Liver (tissue), 8 donors: ENCODE measurements at regions not wholly inside any gene's neighbourhood (a gene's known extent, or its start where the extent isn't known, plus 50 kb on each side); places are given as distances from the start of the nearest gene placed in this dataset.
"Not testable (repeated sequence)": the region's sequence is repeated elsewhere in the genome, so short reads cannot be mapped to it uniquely, and the experiment has no call there.

Source experiments
- DNase-seq: peaks from one replicate; pipeline ENCODE4 v3.0.0-alpha.2; 2017; ENCODE audit warnings: low spot score
- H3K27ac ChIP-seq, 2 donors: one replicate each; pipeline ENCODE4 v1.7.0; 2013; ENCODE audit warnings: inconsistent platforms in 2 of 2, low read length in 2 of 2, control low read depth in 1 of 2, low read depth in 1 of 2, mild to moderate bottlenecking in 1 of 2
- H3K27me3 ChIP-seq, 4 donors: one replicate each; pipeline versions ENCODE4 v1.6.1 to v1.7.0; 2013; ENCODE audit warnings: low read length in 3 of 4, inconsistent platforms in 1 of 4, mild to moderate bottlenecking in 1 of 4, moderate library complexity in 1 of 4; ENCODE audit not compliant: control insufficient read depth in 4 of 4, insufficient read depth in 4 of 4
- H3K36me3 ChIP-seq, 4 donors: one replicate each; pipeline versions ENCODE4 v1.6.1 to v1.7.0; 2013; ENCODE audit warnings: low read length in 3 of 4, mild to moderate bottlenecking in 3 of 4, low read depth in 1 of 4, moderate library complexity in 1 of 4; ENCODE audit not compliant: control insufficient read depth in 4 of 4, insufficient read depth in 3 of 4
- H3K4me1 ChIP-seq, 4 donors: one replicate each; pipeline versions ENCODE4 v1.6.1 to v1.7.0; 2013; ENCODE audit warnings: low read length in 3 of 4, mild to moderate bottlenecking in 3 of 4, moderate library complexity in 1 of 4; ENCODE audit not compliant: control insufficient read depth in 4 of 4, insufficient read depth in 4 of 4
- H3K4me3 ChIP-seq, 3 donors: one replicate each; pipeline versions ENCODE4 v1.6.1 to v1.7.0; 2013; ENCODE audit warnings: low read length in 3 of 3, control low read depth in 1 of 3, low read depth in 1 of 3, mild to moderate bottlenecking in 1 of 3
- H3K9ac ChIP-seq, 2 donors: one replicate each; pipeline ENCODE4 v1.7.0; 2013; ENCODE audit warnings: low read length in 2 of 2, mild to moderate bottlenecking in 2 of 2, moderate library complexity in 2 of 2, control low read depth in 1 of 2, low read depth in 1 of 2
- H3K9me3 ChIP-seq, 4 donors: one replicate each; pipeline versions ENCODE4 v1.6.1 to v1.7.0; 2013; ENCODE audit warnings: low read length in 3 of 4; ENCODE audit not compliant: control insufficient read depth in 4 of 4
- FOXA1 ChIP-seq: IDR thresholded peaks from 2 replicates; pipeline ENCODE4 v1.6.1; 2016; ENCODE audit warnings: antibody characterized with exemption
- FOXA2 ChIP-seq: IDR thresholded peaks from 2 replicates; pipeline ENCODE4 v1.6.1; 2016; ENCODE audit warnings: antibody characterized with exemption
- GABPA ChIP-seq, 2 donors: IDR thresholded peaks in 1 of 2; conservative IDR thresholded peaks in 1 of 2; 2 replicates each; pipeline ENCODE4 v1.6.1; 2016; ENCODE audit warnings: antibody characterized with exemption in 2 of 2, mild to moderate bottlenecking in 1 of 2, moderate library complexity in 1 of 2
- HNF4A ChIP-seq, 2 donors: conservative IDR thresholded peaks; 2 replicates each; pipeline ENCODE4 v1.6.1; 2016; ENCODE audit warnings: antibody characterized with exemption in 2 of 2, mild to moderate bottlenecking in 2 of 2
- JUND ChIP-seq, 2 donors: IDR thresholded peaks; 2 replicates each; pipeline ENCODE4 v1.6.1; 2016; ENCODE audit warnings: antibody characterized with exemption in 2 of 2
- RAD21 ChIP-seq, 2 donors: IDR thresholded peaks; 2 replicates each; pipeline ENCODE4 v1.6.1; 2016; ENCODE audit warnings: antibody characterized with exemption in 2 of 2, mild to moderate bottlenecking in 2 of 2
- RXRA ChIP-seq, 2 donors: IDR thresholded peaks; 2 replicates each; pipeline ENCODE4 v1.6.1; 2017 to 2018; ENCODE audit warnings: antibody characterized with exemption in 2 of 2, mild to moderate bottlenecking in 1 of 2
- SP1 ChIP-seq: IDR thresholded peaks from 2 replicates; pipeline ENCODE4 v1.6.1; 2018; ENCODE audit warnings: antibody characterized with exemption, mild to moderate bottlenecking
- TAF1 ChIP-seq: conservative IDR thresholded peaks from 2 replicates; pipeline ENCODE4 v1.6.1; 2016; ENCODE audit warnings: antibody characterized with exemption, mild to moderate bottlenecking
- WGBS: extraction: QIAGEN DNeasy Blood & Tissue Kit; methylation state at CpG from one replicate; pipeline ENCODE4 v1.1.7; 2013; 5-methylcytosine and 5-hydroxymethylcytosine counted together
- TF ChIP-seq, protein P1 (sequence below): fragments of 150-350 bp; IDR thresholded peaks from 2 replicates; pipeline ENCODE4 v1.5.1; 2017; ENCODE audit warnings: improper control_type of control experiment, low read depth, low read length; ENCODE audit not compliant: missing input control
- TF ChIP-seq, protein P2 (sequence below): IDR thresholded peaks from 2 replicates; pipeline ENCODE4 v1.6.1; 2016; ENCODE audit warnings: antibody characterized with exemption
- TF ChIP-seq, protein P3 (sequence below): IDR thresholded peaks from 2 replicates; pipeline ENCODE4 v1.6.1; 2016; ENCODE audit warnings: antibody characterized with exemption, mild to moderate bottlenecking
- TF ChIP-seq, protein P4 (sequence below): IDR thresholded peaks from 2 replicates; pipeline ENCODE4 v1.6.1; 2016; ENCODE audit warnings: antibody characterized with exemption
- donor health status: healthy.
- donor health status: healthy.
- donor health status: healthy.
- donor health status: healthy.
- donor health status: healthy.

DNA sequence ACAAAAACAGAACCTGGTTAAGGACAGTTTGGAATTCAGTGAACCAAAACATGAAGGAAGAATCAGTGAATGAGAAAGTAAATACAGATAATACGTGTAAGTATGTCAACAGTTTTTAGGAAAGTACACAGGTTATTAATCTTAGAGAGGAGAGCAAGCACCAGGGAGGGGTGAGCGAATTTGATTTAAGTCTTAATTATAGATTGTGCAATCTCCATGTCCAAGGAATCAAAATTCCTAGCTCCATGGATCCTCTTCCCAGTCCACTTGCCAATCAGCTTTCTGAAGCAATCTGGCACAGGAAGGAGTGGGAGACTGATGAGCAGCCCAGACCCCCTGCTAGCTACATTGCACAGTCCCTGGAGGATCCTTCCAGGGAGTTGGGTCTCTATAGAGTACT, 346.4 kb downstream of the SETD4 start:
- H3K9ac ChIP-seq, result no peak overlapping the region
- H3K27ac ChIP-seq, result no peak overlapping the region
- H3K36me3 ChIP-seq, result no peaks in the 10 kb centered on the region
- WGBS, result 84% methylated on average over 2 of the region's 2 CpGs
- no peak overlapping the region for H3K4me3 ChIP-seq
- TF ChIP-seq, protein P1, sequence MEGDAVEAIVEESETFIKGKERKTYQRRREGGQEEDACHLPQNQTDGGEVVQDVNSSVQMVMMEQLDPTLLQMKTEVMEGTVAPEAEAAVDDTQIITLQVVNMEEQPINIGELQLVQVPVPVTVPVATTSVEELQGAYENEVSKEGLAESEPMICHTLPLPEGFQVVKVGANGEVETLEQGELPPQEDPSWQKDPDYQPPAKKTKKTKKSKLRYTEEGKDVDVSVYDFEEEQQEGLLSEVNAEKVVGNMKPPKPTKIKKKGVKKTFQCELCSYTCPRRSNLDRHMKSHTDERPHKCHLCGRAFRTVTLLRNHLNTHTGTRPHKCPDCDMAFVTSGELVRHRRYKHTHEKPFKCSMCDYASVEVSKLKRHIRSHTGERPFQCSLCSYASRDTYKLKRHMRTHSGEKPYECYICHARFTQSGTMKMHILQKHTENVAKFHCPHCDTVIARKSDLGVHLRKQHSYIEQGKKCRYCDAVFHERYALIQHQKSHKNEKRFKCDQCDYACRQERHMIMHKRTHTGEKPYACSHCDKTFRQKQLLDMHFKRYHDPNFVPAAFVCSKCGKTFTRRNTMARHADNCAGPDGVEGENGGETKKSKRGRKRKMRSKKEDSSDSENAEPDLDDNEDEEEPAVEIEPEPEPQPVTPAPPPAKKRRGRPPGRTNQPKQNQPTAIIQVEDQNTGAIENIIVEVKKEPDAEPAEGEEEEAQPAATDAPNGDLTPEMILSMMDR, result no peak
- TF ChIP-seq JUND (IDR thresholded peaks at IDR 0.05) (no peak), HNF4A (conservative IDR thresholded peaks at IDR 0.05) (no peak), GABPA (IDR thresholded peaks at IDR 0.05 in 1 of 2, conservative IDR thresholded peaks at IDR 0.05 in 1 of 2) (no peak), FOXA1 (no peak), RXRA (IDR thresholded peaks at IDR 0.05) (no peak), RAD21 (IDR thresholded peaks at IDR 0.05) (no peak)
- TF ChIP-seq, protein P2, sequence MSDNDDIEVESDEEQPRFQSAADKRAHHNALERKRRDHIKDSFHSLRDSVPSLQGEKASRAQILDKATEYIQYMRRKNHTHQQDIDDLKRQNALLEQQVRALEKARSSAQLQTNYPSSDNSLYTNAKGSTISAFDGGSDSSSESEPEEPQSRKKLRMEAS, result no peak
- no peaks in the 10 kb centered on the region for H3K27me3 ChIP-seq
- no peak for DNase-seq
- no peaks in the 10 kb centered on the region for H3K4me1 ChIP-seq
- no peaks in the 10 kb centered on the region for H3K9me3 ChIP-seq

DNA sequence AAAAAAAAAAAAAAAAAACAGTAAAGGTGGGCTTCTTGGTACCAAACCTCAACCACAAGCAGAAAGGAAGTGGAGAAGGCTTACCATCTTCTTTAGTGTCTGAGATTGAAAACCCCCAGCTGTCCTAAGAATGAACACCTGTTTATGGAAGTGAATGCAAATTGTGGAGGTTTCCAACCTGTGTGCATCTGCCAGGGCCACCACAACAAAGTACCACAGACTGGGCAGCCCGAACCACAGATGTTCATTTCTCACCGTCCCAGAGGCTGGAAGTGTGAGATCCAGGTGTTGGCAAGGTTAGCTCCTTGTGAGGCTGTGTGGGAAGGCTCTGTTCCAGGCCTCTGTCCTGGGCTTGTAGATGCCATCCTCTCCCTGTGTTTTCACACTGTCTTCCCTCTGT, 348.7 kb downstream of the SETD4 start:
- no peaks in the 10 kb centered on the region for H3K9me3 ChIP-seq
- no peak overlapping the region for H3K4me3 ChIP-seq
- DNase-seq, result no peak
- TF ChIP-seq FOXA2 (no peak), SP1 (no peak), HNF4A (conservative IDR thresholded peaks at IDR 0.05) (no peak), GABPA (IDR thresholded peaks at IDR 0.05 in 1 of 2, conservative IDR thresholded peaks at IDR 0.05 in 1 of 2) (no peak), TAF1 (no peak)
- TF ChIP-seq, protein P3, sequence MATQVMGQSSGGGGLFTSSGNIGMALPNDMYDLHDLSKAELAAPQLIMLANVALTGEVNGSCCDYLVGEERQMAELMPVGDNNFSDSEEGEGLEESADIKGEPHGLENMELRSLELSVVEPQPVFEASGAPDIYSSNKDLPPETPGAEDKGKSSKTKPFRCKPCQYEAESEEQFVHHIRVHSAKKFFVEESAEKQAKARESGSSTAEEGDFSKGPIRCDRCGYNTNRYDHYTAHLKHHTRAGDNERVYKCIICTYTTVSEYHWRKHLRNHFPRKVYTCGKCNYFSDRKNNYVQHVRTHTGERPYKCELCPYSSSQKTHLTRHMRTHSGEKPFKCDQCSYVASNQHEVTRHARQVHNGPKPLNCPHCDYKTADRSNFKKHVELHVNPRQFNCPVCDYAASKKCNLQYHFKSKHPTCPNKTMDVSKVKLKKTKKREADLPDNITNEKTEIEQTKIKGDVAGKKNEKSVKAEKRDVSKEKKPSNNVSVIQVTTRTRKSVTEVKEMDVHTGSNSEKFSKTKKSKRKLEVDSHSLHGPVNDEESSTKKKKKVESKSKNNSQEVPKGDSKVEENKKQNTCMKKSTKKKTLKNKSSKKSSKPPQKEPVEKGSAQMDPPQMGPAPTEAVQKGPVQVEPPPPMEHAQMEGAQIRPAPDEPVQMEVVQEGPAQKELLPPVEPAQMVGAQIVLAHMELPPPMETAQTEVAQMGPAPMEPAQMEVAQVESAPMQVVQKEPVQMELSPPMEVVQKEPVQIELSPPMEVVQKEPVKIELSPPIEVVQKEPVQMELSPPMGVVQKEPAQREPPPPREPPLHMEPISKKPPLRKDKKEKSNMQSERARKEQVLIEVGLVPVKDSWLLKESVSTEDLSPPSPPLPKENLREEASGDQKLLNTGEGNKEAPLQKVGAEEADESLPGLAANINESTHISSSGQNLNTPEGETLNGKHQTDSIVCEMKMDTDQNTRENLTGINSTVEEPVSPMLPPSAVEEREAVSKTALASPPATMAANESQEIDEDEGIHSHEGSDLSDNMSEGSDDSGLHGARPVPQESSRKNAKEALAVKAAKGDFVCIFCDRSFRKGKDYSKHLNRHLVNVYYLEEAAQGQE, result no peak
- H3K9ac ChIP-seq, result no peak overlapping the region
- no peaks in the 10 kb centered on the region for H3K4me1 ChIP-seq
- H3K27me3 ChIP-seq, result peaks cover 0 to 3% (median 0%) of the 10 kb centered on the region in 4 donors
- H3K27ac ChIP-seq, result no peak overlapping the region
- H3K36me3 ChIP-seq, result no peaks in the 10 kb centered on the region
- 91% methylated on average over 2 of the region's 2 CpGs for WGBS

DNA sequence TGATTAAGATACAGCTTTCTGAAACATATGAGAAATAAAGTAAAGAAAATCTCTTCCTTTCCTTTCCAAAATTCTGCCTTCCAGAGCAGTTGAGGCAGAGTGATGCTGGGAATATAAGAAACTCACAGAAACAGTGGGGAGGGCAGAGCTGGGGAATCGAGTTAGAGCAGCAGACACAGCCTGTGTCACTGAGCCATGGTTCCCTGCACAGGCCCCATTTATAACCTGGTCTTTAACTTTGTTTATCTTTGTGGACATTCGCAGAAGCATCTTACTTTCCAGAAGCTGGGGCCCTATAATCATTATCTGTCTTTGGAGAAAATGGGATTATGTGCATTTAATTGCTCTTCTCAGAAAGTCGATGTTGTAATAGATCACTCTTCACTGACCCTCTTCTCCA, 349.1 kb downstream of the SETD4 start:
- no peak overlapping the region for H3K4me3 ChIP-seq
- TF ChIP-seq, protein P4, sequence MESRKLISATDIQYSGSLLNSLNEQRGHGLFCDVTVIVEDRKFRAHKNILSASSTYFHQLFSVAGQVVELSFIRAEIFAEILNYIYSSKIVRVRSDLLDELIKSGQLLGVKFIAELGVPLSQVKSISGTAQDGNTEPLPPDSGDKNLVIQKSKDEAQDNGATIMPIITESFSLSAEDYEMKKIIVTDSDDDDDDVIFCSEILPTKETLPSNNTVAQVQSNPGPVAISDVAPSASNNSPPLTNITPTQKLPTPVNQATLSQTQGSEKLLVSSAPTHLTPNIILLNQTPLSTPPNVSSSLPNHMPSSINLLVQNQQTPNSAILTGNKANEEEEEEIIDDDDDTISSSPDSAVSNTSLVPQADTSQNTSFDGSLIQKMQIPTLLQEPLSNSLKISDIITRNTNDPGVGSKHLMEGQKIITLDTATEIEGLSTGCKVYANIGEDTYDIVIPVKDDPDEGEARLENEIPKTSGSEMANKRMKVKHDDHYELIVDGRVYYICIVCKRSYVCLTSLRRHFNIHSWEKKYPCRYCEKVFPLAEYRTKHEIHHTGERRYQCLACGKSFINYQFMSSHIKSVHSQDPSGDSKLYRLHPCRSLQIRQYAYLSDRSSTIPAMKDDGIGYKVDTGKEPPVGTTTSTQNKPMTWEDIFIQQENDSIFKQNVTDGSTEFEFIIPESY, result no peak
- TF ChIP-seq RXRA (IDR thresholded peaks at IDR 0.05), result no peak
- TF ChIP-seq HNF4A (conservative IDR thresholded peaks at IDR 0.05), result no peak
- TF ChIP-seq FOXA2, result no peak
- TF ChIP-seq TAF1, result no peak
- TF ChIP-seq, protein P1, result no peak
- no peak for TF ChIP-seq SP1
- no peak for DNase-seq
- no peaks in the 10 kb centered on the region for H3K4me1 ChIP-seq
- H3K9me3 ChIP-seq, result no peaks in the 10 kb centered on the region
- H3K27me3 ChIP-seq, result peaks cover 0 to 5% (median 0%) of the 10 kb centered on the region in 4 donors
- no peaks in the 10 kb centered on the region for H3K36me3 ChIP-seq
- 79% methylated on average over 3 of the region's 3 CpGs for WGBS
- no peak overlapping the region for H3K27ac ChIP-seq
- no peak overlapping the region for H3K9ac ChIP-seq

DNA sequence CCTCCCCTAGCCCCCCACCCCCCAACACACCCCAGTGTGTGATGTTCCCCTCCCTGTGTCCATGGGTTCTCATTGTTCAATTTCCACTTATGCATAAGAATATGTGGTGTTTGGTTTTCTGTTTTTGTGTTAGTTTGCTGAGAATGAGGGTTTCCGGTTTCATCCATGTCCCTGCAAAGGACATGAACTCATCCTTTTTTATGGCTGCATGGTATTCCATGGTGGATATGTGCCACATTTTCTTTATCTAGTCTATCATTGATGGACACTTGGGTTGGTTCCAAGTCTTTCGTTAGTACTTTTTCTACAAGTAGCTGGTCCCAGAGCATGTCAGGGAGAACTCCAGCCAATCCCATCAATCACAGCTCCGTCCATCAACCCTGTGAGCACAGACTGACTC, 350.3 kb downstream of the SETD4 start:
- H3K27me3 ChIP-seq, H3K9ac ChIP-seq, DNase-seq, H3K9me3 ChIP-seq, H3K4me3 ChIP-seq, H3K27ac ChIP-seq, H3K4me1 ChIP-seq, H3K36me3 ChIP-seq: not testable (repeated sequence)
- 85% methylated on average over 3 of the region's 3 CpGs for WGBS
